HG02642 (cell line): ENCODE measurements at regions not wholly inside any gene's neighbourhood (a gene's known extent, or its start where the extent isn't known, plus 50 kb on each side); places are given as distances from the start of the nearest gene placed in this dataset.

Source experiments
- ATAC-seq: cut with Tn5 transposase; IDR thresholded peaks from one replicate; pipeline ENCODE4 v1.9.1; 2021; ENCODE audit warnings: mild to moderate bottlenecking; ENCODE audit not compliant: unreplicated experiment, poor library complexity

DNA sequence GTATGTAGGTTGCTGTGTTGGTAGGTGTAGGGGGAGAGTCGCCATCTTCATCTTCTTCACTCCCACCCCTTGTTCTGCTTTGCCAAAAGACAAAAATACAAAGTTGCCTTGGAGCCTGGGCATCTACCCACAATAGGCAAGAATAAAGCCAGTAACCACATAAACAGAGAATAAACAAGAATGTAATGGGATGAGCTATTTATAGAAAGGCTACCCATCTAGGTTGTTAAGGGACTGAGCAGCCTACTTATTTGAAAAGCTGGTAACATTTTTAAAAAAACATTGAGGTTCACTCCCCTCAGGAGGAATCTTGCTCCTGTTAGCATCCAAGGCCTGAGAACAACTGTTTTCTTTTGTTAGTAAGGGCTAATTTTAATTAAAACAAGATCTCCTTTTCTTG is 301.4 kb upstream of the STXBP5 start:
- ATAC-seq = no peak

DNA sequence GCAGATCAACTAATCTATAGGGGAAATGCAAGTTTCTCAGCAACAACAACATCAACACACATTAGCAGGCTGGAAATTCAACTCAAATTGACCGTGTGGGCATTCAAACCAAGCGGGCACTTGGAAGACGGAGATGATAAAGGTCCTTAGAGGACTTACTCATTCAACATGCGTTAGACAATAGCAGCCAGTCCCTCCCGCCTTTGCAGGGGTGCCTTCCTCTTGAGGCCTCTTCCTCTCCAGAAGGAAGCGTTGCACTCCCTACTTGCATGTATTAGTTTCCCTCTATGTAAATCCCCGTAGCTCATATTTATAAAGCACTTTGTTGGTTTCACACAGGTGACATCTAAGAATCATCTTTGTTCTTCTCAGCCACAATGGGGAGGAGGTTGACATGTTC is 300.8 kb upstream of the STXBP5 start:
- no peak for ATAC-seq

DNA sequence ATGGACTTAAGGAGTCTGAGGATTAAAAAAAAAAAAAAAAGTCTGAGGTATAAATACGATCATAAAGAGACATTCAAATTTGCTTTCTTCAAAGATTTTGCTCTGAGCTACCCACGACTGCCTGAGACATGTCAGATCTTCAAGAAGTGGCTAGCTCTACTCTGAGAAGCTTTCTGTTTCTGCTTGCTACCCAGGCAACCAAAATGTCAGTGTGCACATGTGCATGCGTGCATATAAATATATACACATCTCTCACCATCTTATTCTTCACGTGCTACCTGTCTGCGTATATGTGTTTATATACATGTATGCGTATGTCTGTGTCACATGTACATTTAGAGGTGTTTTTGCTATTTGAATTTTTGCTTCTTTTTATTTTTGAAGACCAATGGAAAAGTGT is 299.6 kb upstream of the STXBP5 start:
- no peak for ATAC-seq

DNA sequence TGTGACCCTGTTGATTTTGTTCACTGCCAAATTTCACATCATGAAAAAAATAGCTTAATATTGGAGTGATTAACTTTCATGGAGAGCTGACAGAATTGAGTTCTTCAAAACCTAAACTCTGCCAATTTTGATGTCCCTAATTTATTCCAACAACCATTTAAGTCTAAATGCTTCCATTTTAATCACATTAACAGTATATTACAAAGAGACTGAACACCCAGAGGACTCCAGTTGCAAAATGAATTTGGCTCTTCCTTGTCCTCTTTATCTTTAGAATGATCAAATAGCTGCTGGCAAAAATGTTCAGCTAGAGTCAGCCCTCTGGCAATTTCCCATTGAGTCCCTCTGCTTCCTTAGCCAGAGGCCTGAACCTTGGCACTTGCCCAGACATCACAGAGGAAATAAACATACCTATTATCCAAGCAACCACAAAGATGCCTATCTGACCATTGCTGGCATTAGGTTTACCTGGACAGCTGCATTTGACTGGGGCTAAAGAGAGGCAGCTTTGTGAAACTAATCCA is 299.0 kb upstream of the STXBP5 start:
- no peak for ATAC-seq

DNA sequence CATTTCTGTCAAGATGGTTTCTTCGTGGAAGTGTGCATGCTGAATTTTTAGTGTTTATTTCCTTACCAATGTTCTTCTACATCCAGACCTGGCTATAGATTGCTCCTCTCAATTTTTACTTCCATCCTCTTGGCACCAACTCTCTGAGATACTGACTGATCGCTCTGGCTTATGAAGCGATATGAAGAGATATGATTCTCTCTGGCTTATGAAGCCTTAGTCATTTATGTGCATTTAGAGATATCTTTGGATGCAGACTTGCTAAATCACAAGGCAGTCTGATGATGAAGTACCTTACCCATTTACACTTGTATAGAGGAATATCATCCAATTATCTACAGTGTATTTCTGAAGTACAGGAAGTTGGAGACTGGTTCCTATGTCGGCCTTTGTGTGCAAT is 295.4 kb upstream of the STXBP5 start:
- ATAC-seq = no peak

DNA sequence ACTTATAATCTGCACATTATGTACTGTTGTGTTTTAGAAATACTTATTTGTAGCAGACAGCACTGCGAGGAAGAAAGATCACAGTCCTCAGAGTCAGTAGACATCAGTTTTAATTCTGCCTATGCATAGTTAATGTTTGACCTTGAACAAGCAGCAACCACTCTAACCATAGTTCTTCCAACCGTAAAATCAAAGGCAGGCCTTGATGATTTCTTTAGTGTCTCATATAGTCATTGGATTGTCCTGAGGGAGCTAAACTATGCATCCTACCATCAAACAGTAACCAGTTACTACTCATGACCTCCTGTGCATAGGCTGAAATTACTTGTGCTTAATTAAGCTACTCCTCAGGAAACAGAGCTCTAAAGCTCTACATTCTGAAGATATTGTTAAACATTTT is 294.8 kb upstream of the STXBP5 start:
- ATAC-seq = no peak

DNA sequence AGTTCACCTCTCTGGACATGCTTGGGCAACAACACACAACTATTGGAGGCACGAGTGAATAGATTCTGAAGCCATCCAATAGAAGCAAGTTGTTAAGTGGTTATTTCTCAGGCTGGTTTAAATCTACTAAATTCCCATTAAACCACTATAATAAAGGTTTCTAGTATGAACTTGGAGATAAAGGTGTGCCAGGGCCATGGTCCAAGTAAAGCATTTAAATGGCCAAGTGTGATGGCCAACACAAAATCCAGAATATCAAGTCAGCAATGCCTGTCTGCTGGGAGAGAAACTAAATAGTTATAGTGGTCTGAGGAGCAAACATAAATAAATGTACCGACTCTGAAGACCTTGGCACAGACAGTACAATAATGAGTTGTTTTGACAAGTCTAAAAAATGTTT is 294.3 kb upstream of the STXBP5 start:
- ATAC-seq = no peak

DNA sequence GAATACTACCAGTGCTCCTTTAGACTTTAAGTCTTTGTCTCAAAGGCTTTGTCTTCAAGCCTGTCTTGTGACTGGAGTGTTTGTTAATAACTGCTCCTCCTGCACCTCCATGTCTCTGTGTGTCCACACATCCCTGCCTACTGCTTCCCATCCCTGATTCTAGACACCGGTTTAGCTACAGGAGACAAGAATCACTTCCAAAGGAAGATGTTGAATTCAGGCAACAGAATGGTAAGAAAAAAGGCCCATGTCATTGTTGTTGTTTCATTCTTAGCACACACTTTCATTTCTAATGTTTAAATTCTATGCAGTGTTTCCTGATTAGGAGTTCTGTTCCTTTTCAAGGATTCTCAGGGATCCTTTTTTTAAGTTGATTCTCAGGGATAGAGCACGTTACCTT is 293.6 kb upstream of the STXBP5 start:
- no peak for ATAC-seq

DNA sequence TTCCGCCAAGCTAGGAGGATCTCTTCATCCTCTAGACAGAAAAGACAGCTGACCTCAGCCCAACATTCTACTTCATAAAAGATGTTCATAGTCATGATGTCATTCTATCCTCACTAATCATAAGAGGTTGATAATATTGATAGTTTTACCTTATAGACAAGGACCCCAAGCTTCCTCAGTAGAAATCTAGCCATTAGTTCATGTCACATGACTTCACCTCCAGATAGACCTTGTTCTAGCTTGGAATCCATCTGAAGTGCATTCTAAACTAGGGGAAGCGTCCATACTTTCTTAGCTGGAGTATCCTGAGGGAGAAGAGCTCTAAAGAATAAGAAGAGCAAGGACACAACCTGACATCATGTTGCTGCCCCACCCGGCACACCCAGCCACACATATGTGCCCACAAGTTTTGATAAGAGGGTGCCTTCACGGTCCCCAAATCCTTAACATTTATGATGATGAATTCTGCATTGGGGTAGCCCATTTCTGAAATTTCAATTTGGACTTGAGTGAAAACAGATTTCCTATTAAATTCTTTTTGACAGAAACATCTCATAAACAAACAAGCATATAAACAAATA is 292.5 kb upstream of the STXBP5 start:
- no peak for ATAC-seq

DNA sequence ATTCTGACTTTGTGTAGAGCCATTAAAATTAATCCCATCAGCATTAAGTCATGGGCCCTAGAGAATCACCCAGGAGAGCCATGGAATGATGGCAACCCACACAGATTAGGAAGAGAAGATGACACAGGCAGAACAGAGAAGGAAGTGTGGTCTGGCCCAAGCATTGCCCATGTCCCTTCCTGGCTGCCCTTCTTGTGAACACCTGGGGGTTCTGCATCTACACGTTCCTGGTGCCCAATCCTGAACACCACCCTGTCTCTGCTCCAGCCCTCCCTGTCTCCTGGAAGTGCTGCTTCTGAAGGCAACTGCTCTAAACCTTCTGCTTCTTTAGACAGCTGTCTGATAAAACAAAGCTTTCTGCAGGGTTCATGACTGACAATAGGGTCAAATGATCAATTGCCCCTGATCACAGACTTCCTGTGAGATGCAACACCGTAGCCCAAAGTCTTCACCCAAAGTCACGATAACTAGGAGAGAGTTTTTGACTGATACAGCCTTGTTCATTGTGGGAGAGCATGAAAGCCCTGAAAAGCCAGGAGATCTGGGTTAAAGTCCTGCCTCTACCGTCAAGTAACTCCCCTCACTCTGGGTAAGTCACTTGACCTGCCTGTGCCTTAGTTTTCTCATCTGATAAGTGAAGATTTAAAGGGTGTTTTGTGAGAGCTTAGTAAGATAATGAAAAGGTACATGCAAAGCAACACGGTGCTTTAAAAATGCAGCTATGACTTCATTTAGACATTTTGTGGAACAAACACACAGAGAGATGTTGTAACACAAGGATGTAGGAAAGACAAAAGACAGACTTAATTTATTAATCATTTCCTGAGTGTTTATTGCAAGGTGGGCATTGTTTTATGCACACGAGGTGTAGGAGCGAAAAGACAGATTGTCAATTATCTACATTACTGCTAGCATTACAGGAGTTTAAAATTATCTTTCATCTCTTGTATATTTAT is 291.2 kb upstream of the STXBP5 start:
- ATAC-seq = no peak

DNA sequence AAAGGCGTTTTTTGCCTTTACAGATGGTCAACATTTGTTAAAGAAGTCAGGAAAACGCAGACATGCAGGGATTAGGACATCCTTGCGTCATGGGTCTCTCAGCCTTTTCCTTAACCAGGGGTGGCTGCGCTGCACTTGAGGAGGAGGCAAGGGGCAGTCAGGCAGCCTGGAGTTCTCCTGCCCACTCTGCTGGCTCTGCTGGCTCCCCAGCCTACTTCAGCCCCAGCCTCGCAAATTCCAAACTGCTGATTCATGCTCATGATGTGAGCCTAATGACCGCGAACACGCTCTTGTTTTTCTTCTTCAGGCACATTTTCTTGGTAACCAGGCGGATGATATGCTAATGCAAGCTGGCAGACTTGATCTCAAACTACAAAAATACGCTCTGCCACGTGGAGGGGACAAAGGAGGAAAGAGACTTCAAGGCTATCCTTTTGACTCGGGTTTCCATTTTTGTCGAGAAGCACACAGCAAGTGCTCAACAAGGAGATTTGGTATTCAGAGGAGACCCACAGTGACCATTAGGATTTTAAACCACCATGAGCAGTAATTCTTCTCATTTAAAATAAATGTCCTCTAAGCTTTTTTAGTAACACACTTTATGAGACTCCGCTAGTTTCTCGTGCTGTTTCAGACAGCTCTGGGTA is 290.3 kb upstream of the STXBP5 start:
- no peak for ATAC-seq

DNA sequence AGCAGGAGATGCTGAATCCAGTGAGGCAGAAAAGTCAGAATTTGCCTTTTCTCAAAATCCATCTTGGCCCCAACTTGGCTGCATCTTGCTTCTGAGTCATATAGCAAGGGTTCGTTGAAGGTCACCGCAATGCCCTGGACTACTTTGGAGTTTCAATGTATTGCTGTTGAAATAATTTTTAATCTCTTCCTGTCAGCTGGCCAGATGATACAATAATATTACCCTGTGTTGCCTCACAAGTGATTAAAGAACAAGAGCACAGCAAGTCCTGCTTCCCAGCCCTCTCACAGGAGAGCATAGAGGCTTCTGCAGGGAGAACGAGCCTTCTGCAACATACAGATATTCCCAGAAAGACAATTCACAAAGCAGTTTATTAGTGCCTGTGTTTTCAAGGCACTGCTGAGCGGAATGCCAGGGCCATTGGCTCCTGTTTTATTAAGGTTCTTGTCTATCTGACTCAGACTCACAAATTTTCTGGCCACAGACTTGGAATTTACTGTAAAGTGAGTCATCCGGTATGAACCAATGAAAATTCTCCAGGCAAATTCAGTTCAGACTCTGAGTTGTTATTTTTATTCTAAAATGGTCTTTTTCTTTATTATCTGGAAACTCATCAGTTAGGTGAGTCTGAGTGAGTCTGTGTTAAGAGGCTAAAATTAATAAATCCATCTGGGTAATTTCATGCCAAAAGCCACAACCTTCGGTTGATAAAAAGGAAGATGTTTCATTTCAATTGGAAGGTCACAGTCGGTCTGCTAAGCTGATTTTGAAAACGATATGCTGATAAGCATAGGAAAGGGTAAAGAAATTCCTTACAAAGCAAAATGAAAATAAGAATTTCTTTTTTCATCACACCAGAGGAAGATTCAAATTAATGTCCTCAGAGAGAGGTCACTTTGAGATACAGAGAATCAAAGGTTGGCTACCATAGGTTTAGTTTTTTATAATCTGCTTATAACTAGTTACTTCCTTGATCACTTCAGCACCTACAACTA is 289.4 kb upstream of the STXBP5 start:
- no peak for ATAC-seq

DNA sequence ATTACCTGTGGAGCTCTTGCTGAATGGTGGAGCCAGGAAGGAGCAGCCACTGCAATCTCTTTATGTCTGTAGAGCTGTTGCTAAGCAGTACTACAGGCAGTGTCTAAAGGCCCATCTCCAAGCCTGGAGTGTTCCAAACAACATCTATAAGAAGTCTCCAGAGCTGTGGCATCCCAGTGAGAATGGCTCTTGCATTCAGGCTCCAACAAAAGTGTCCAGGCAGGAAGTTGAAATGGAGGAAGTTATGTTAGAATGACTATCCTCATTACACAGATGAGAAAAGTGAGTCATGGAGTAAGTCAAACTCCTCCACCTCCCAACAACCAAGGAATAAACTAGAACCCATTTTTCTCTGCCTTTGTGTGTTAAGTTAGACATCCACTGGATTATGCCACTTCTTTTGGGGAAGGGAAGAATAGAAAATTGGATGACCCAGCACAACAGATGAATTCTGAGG is 288.5 kb upstream of the STXBP5 start:
- ATAC-seq = no peak

DNA sequence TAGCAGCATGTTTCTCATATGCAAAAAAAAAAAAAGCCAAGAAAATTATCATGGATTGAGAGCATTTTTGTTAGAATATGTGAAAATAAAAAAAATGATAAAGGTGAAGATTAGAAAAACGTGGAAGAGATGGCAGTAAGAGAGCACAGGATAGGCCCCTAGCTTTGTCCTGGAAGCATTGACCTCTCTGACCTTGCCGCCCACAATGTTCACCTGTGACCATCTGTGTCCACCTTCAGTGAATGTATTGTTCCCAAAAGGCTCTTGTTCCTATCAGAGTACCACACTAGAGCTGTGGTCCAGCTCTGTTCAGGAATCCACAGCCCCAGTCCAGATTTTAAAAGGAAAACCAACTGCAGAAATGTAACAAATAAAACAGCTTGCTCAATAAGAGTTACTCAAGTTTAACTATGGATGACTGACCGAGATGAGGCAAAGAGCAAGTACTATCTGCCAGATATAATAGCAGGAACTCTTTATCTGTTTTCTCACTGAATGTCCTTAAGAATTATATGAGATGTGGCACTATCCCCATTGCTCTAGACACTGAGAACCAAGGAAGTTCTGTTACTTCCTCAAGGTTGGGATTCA is 287.7 kb upstream of the STXBP5 start:
- ATAC-seq = no peak

DNA sequence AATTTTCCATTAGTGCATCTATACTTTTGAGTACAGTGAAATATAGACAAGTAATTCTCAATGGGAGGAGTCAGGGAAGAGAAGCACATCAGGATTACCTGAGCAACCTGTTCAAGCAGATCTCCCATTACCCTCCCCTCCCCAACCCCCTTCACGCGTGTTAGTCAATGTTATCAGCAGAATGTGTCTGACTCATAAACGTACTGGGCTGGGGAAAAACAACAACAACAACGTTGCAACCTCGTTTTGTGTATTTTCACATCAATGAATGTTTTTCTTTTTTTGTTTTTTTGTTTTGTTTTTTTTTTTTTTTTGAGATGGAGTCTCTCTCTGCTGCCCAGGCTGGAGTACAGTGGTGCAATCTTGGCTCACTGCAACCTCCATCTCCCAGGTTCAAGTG is 287.0 kb upstream of the STXBP5 start:
- ATAC-seq = no peak

DNA sequence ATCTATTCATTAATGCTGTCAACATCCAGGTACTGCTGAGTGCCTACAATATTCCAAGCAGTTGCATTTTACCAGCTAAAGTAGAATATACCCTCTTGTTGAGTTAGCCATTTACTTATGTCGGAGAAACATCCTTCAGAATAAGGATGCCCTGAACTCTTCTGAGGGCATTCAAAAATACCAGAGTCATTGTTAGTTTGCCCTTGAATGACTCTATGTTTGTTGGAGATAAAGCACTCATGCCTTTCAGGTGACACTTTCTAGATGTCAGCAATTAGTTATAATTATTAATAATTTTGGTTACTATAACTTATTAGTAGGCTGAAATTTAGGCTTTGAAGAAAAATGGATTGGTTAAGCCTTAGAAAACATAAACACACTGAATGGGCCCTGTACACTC is 286.2 kb upstream of the STXBP5 start:
- ATAC-seq = no peak

DNA sequence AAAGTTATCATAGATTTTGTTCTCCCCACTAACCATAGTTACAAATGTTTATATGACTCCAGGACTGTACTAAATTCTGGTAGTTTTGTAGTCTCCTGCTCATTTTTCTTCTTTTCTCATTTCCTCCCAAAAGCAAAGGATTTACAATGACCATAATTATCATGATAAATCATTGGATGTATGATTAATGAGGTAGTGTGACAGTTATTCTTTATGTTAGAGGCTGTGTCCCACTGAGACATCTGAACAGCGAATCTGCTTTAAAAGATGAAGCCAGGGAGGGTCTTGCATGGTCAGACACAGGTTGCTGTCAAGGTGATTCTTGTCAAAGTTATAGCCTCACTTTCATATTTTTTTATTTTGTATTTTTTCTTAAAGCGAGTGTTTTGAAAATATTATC is 285.2 kb upstream of the STXBP5 start:
- no peak for ATAC-seq

DNA sequence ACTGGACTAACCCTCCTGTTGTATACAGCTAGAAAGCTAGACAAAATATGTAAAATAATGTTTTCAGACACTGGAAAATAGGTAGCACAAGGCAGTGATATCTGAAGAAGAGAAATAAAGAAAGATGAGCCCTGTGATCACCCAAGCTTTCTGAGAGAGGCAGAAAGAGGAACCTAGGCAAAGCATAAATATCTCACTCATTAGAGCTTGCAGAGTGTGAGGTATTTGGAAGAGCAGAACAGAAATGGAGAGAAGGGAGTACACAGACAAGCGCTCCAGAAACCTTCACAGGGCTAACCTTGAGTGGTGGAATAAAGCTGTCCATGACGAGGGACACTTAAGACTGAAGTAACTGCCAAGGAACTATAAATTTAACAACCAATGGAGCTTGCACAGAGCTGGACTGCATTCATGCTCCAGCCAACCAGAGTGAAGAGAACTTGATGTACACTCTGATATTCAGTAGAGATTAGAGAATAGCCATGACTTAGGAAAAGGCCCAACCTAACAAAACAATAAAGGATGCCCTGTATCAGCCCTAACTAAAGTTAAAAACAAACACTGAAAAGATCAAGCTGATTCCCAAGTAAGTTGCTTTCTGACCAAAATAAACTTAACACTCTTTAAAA is 280.9 kb upstream of the STXBP5 start:
- ATAC-seq = no peak

DNA sequence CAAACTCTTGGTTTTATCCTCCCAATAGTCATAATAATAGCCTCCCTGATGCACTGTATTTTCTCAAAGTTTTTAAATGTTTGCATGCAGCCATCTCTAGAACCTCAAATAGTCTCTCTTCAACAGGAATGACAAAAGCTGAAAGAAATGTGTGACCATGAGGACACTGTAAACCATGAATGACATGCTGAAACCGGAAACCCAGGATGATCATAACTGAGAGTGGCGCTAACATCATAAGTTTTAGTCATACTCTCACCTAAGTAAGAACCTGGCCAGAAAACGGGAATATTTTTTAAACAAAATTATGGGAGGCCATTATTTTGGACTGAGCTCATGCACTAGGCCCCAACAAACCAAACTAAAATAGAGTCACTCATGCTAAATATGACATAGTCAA is 278.4 kb upstream of the STXBP5 start:
- ATAC-seq = no peak
